HEK293 (cell line): ENCODE measurements at regions not wholly inside any gene's neighbourhood (a gene's known extent, or its start where the extent isn't known, plus 50 kb on each side); places are given as distances from the start of the nearest gene placed in this dataset.

Source experiments
- CTCF ChIA-PET: fragments of 350-600 bp; formaldehyde crosslinking; extraction: SDS; loops from one replicate; lab custom pipeline; 2021; ENCODE audit warnings: antibody characterized with exemption; lab: Yijun Ruan, JAX
- POLR2A ChIA-PET: fragments of 300-600 bp; formaldehyde crosslinking; extraction: SDS; loops from one replicate; lab custom pipeline; 2020; ENCODE audit warnings: antibody characterized with exemption, inconsistent platforms; lab: Yijun Ruan, JAX
- H3K27ac ChIP-seq: fragments of 200-500 bp; sonication (Bioruptor generic); 2 replicates; pipeline ENCODE4 v1.5.1; 2014; ENCODE audit warnings: low read depth, low read length, control low read depth, inconsistent platforms; ENCODE audit errors: extremely low read depth
- H3K36me3 ChIP-seq, 2 experiments: fragments of 200-500 bp in 1 of 2; sonication (Bioruptor generic) in 1 of 2; 1 replicate in 1 of 2; 2 replicates in 1 of 2; pipeline ENCODE4 v1.5.1; 2014 to 2017; ENCODE audit warnings: inconsistent platforms in 2 of 2, low read length in 2 of 2; ENCODE audit not compliant: control insufficient read depth in 2 of 2, insufficient read depth in 1 of 2
- H3K4me1 ChIP-seq: fragments of 200-500 bp; sonication (Bioruptor generic); 2 replicates; pipeline ENCODE4 v1.5.1; 2014; ENCODE audit warnings: mild to moderate bottlenecking, low read length, inconsistent platforms; ENCODE audit not compliant: control insufficient read depth, insufficient read depth
- H3K4me3 ChIP-seq: 2 replicates; pipeline ENCODE4 v1.5.1; 2011; ENCODE audit warnings: low read depth, mild to moderate bottlenecking, control low read depth, low read length, moderate library complexity
- H3K9me3 ChIP-seq: fragments of 200-500 bp; sonication (Bioruptor generic); 2 replicates; pipeline ENCODE4 v1.5.1; 2014; ENCODE audit warnings: low read depth, low read length, inconsistent platforms; ENCODE audit not compliant: control insufficient read depth, insufficient read depth
- GLI2 ChIP-seq: fragments of 450-650 bp; formaldehyde crosslinking; IDR thresholded peaks from 2 replicates; pipeline ENCODE4; 2017; ENCODE audit warnings: missing biosample characterization, missing genetic modification characterization, low read depth, borderline replicate concordance
- IKZF3 ChIP-seq: fragments of 450-650 bp; IDR thresholded peaks from 2 replicates; pipeline ENCODE4 v1.5.0; 2018; ENCODE audit warnings: missing biosample characterization, mild to moderate bottlenecking, missing genetic modification characterization, moderate library complexity
- KLF7 ChIP-seq: fragments of 450-650 bp; formaldehyde crosslinking; IDR thresholded peaks from 2 replicates; pipeline ENCODE4 v1.5.1; 2016; ENCODE audit warnings: missing biosample characterization, missing genetic modification characterization, borderline replicate concordance
- PRDM10 ChIP-seq: fragments of 450-650 bp; formaldehyde crosslinking; IDR thresholded peaks from 2 replicates; pipeline ENCODE4 v1.5.1; 2016; ENCODE audit warnings: missing biosample characterization, missing genetic modification characterization
- SP7 ChIP-seq: fragments of 450-650 bp; formaldehyde crosslinking; IDR thresholded peaks from 2 replicates; pipeline ENCODE4 v1.5.1; 2016; ENCODE audit warnings: missing biosample characterization, missing genetic modification characterization
- ZBTB8A ChIP-seq: fragments of 450-650 bp; formaldehyde crosslinking; IDR thresholded peaks from 2 replicates; pipeline ENCODE4 v1.5.1; 2016; ENCODE audit warnings: missing biosample characterization, missing genetic modification characterization
- ZFP37 ChIP-seq: fragments of 450-650 bp; formaldehyde crosslinking; IDR thresholded peaks from 2 replicates; pipeline ENCODE4 v1.5.1; 2016; ENCODE audit warnings: missing biosample characterization, missing genetic modification characterization
- ZNF155 ChIP-seq: fragments of 450-650 bp; formaldehyde crosslinking; IDR thresholded peaks from 2 replicates; pipeline ENCODE4 v1.5.1; 2016; ENCODE audit warnings: missing biosample characterization, missing genetic modification characterization
- ZNF18 ChIP-seq: fragments of 450-650 bp; formaldehyde crosslinking; IDR thresholded peaks from 2 replicates; pipeline ENCODE4 v1.5.1; 2016; ENCODE audit warnings: missing biosample characterization, missing genetic modification characterization
- ZNF214 ChIP-seq: fragments of 450-650 bp; formaldehyde crosslinking; IDR thresholded peaks from 2 replicates; pipeline ENCODE4 v1.5.1; 2017; ENCODE audit warnings: missing biosample characterization, mild to moderate bottlenecking, missing genetic modification characterization, borderline replicate concordance
- ZNF239 ChIP-seq: fragments of 450-650 bp; formaldehyde crosslinking; IDR thresholded peaks from 2 replicates; pipeline ENCODE4 v1.5.1; 2016; ENCODE audit warnings: missing biosample characterization, missing genetic modification characterization
- ZNF274 ChIP-seq, 2 experiments: fragments of 200-500 bp in 1 of 2; fragments of 450-650 bp in 1 of 2; sonication (Bioruptor generic) in 1 of 2; formaldehyde crosslinking in 1 of 2; IDR thresholded peaks; 2 replicates each; pipeline versions ENCODE4 v1.5.1 to v1.6.1; 2014 to 2016; ENCODE audit warnings: borderline replicate concordance in 1 of 2, inconsistent platforms in 1 of 2, low read length in 1 of 2, missing biosample characterization in 1 of 2, missing genetic modification characterization in 1 of 2
- ZNF311 ChIP-seq: fragments of 450-650 bp; formaldehyde crosslinking; IDR thresholded peaks from 2 replicates; pipeline ENCODE4 v1.5.1; 2017; ENCODE audit warnings: missing biosample characterization, missing genetic modification characterization, borderline replicate concordance
- ZNF433 ChIP-seq: fragments of 450-650 bp; formaldehyde crosslinking; IDR thresholded peaks from 2 replicates; pipeline ENCODE4 v1.5.1; 2016; ENCODE audit warnings: missing biosample characterization, missing genetic modification characterization, low read depth
- ZNF473 ChIP-seq: fragments of 450-650 bp; formaldehyde crosslinking; IDR thresholded peaks from 2 replicates; pipeline ENCODE4 v1.5.1; 2017; ENCODE audit warnings: missing biosample characterization, missing genetic modification characterization
- ZNF488 ChIP-seq: fragments of 450-650 bp; formaldehyde crosslinking; IDR thresholded peaks from 2 replicates; pipeline ENCODE4 v1.5.1; 2016; ENCODE audit warnings: missing biosample characterization, missing genetic modification characterization
- ZNF501 ChIP-seq: fragments of 450-650 bp; formaldehyde crosslinking; IDR thresholded peaks from 2 replicates; pipeline ENCODE4 v1.5.1; 2016; ENCODE audit warnings: missing biosample characterization, missing genetic modification characterization
- ZNF529 ChIP-seq: fragments of 450-650 bp; formaldehyde crosslinking; IDR thresholded peaks from 2 replicates; pipeline ENCODE4 v1.5.1; 2017; ENCODE audit warnings: missing genetic modification characterization, missing biosample characterization; ENCODE audit not compliant: insufficient replicate concordance
- ZNF571 ChIP-seq: fragments of 450-650 bp; formaldehyde crosslinking; IDR thresholded peaks from 2 replicates; pipeline ENCODE4 v1.5.0; 2017; ENCODE audit warnings: missing biosample characterization, missing genetic modification characterization
- ZNF660 ChIP-seq: fragments of 450-650 bp; IDR thresholded peaks from 2 replicates; pipeline ENCODE4 v1.5.1; 2018; ENCODE audit warnings: missing biosample characterization, mild to moderate bottlenecking, missing genetic modification characterization

- TF ChIP-seq ZNF488 (tag by site-specific recombination) = no peak
These were observed 65.8 kb downstream of the NSMCE3 start (continued) for GRCh38 chr15:29203718-29204368.

GRCh38 chr15:29196722-29197121 lies 72.9 kb downstream of the NSMCE3 start:
- TF ChIP-seq KLF7 (no peak), ZNF529 (tag by site-specific recombination) (no peak), ZBTB8A (tag by site-specific recombination) (no peak), ZNF214 (no peak), ZNF433 (tag by site-specific recombination) (no peak), ZNF239 (tag by site-specific recombination) (no peak), GLI2 (no peak), ZNF660 (tag by site-specific recombination) (no peak), SP7 (tag by site-specific recombination) (no peak), ZNF311 (tag by site-specific recombination) (no peak), ZNF571 (tag by site-specific recombination) (no peak), ZNF501 (tag by site-specific recombination) (no peak)
- Histone ChIP-seq H3K36me3 (no peaks in the 10 kb centered on the region), H3K27ac (no peak overlapping the region), H3K4me1 (no peaks in the 10 kb centered on the region), H3K4me3 (no peak overlapping the region), H3K9me3 (no peaks in the 10 kb centered on the region)
- POLR2A ChIA-PET = no interaction called here
- CTCF ChIA-PET = no interaction called here

GRCh38 chr15:29196290-29196689 lies 73.3 kb downstream of the NSMCE3 start:
- ChIA-PET CTCF (no interaction called here), POLR2A (no interaction called here)
- Histone ChIP-seq H3K4me3 (no peak overlapping the region), H3K9me3 (no peaks in the 10 kb centered on the region), H3K36me3 (no peaks in the 10 kb centered on the region), H3K4me1 (no peaks in the 10 kb centered on the region), H3K27ac (no peak overlapping the region)
- TF ChIP-seq ZNF274 (IDR thresholded peaks at IDR 0.05; ENCODE audit: low read length) (no peak), ZNF274 (tag by site-specific recombination; IDR thresholded peaks at IDR 0.05; ENCODE audit: borderline replicate concordance) (no peak), IKZF3 (tag by site-specific recombination) (no peak), ZNF18 (no peak), ZFP37 (tag by site-specific recombination) (no peak), ZNF155 (tag by site-specific recombination) (no peak), PRDM10 (tag by site-specific recombination) (no peak), ZNF473 (tag by site-specific recombination) (no peak)
